ENCODE measurements at regions not wholly inside any gene's neighbourhood (a gene's known extent, or its start where the extent isn't known, plus 50 kb on each side); places are given as distances from the start of the nearest gene placed in this dataset.

- TF ChIP-seq EP300 (IDR thresholded peaks at IDR 0.05) (no peak), POLR2A (IDR thresholded peaks at IDR 0.05) (no peak), POLR2AphosphoS5 (IDR thresholded peaks at IDR 0.05) (no peak)
- TF ChIP-seq, protein P1, sequence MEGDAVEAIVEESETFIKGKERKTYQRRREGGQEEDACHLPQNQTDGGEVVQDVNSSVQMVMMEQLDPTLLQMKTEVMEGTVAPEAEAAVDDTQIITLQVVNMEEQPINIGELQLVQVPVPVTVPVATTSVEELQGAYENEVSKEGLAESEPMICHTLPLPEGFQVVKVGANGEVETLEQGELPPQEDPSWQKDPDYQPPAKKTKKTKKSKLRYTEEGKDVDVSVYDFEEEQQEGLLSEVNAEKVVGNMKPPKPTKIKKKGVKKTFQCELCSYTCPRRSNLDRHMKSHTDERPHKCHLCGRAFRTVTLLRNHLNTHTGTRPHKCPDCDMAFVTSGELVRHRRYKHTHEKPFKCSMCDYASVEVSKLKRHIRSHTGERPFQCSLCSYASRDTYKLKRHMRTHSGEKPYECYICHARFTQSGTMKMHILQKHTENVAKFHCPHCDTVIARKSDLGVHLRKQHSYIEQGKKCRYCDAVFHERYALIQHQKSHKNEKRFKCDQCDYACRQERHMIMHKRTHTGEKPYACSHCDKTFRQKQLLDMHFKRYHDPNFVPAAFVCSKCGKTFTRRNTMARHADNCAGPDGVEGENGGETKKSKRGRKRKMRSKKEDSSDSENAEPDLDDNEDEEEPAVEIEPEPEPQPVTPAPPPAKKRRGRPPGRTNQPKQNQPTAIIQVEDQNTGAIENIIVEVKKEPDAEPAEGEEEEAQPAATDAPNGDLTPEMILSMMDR (IDR thresholded peaks at IDR 0.05) = no peak
Measured at GRCh38 chr5:68032216-68032762, 183.3 kb upstream of the PIK3R1 start.

Data from stomach (tissue), 4 donors.